ENCODE measurements at regions not wholly inside any gene's neighbourhood (a gene's known extent, or its start where the extent isn't known, plus 50 kb on each side); places are given as distances from the start of the nearest gene placed in this dataset.
"Not testable (repeated sequence)": the region's sequence is repeated elsewhere in the genome, so short reads cannot be mapped to it uniquely, and the experiment has no call there.

DNA sequence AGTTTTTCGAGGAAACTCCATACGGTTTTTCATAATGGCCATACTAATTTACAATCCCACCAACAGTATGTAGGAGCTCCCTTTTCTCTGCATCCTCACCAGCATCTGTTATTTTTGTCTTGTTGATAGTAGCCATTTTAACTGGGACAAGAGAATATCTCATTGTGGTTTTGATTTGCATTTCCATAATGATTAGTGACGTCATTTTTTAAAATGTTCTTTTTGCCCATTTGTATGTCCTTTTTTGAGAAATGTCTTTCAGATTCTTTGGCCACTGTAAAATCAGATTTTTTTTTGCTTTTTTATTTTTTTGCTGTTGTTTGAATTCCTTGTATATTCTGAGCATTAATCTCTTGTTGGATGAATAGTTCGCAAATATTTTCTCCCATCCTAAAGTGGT lies 243.9 kb downstream of the TRIML1 start:
- H3K4me1 Mint-ChIP-seq: peaks cover 6% of the 10 kb centered on the region
- H3K4me3 Mint-ChIP-seq: no peak overlapping the region
- H3K27ac Mint-ChIP-seq: no peak overlapping the region
- H3K36me3 Mint-ChIP-seq (ENCODE audit: low read depth): peaks cover 4% of the 10 kb centered on the region
- peaks cover 3% of the 10 kb centered on the region for H3K27me3 Mint-ChIP-seq (ENCODE audit: low read depth)
- peaks cover 16% of the 10 kb centered on the region for H3K9me3 Mint-ChIP-seq
- TF ChIP-seq, protein P1, sequence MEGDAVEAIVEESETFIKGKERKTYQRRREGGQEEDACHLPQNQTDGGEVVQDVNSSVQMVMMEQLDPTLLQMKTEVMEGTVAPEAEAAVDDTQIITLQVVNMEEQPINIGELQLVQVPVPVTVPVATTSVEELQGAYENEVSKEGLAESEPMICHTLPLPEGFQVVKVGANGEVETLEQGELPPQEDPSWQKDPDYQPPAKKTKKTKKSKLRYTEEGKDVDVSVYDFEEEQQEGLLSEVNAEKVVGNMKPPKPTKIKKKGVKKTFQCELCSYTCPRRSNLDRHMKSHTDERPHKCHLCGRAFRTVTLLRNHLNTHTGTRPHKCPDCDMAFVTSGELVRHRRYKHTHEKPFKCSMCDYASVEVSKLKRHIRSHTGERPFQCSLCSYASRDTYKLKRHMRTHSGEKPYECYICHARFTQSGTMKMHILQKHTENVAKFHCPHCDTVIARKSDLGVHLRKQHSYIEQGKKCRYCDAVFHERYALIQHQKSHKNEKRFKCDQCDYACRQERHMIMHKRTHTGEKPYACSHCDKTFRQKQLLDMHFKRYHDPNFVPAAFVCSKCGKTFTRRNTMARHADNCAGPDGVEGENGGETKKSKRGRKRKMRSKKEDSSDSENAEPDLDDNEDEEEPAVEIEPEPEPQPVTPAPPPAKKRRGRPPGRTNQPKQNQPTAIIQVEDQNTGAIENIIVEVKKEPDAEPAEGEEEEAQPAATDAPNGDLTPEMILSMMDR (IDR thresholded peaks at IDR 0.05; ENCODE audit: unreplicated experiment in 3 of 3): no peak

DNA sequence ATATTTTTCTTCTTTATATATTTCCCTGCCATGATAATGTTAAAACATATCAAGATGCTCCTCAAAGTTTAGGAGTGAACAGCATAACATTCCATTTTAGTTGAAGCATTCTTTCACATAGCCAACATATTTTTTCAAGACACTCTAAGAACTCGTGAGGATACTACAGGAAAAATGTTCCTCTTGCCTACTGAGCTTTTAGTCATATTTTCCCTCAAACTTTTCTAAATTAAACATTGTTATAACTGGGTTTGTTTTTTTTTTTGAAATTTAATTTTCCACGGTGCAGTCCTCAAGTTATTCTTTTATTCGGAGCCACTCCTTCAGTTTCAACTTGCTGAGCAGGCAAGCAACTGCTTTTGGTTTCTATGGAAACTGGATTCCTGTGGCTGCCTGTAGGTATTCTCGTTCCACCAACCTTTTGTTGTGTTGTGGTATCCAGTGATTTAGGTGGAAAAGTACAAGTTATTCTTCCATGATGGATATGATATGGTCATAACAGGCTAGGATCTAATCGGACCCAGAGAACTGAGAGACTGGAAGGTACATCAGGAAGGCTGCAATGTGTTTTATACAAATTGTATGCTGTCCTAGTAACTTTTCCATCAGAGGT lies 248.0 kb downstream of the TRIML1 start:
- no peaks in the 10 kb centered on the region for H3K27me3 Mint-ChIP-seq (ENCODE audit: low read depth)
- TF ChIP-seq, protein P1 (IDR thresholded peaks at IDR 0.05; ENCODE audit: unreplicated experiment in 3 of 3): no peak
- peaks cover 4% of the 10 kb centered on the region for H3K36me3 Mint-ChIP-seq (ENCODE audit: low read depth)
- peaks cover 18% of the 10 kb centered on the region for H3K9me3 Mint-ChIP-seq
- H3K27ac Mint-ChIP-seq: peak overlapping the region; percentile 39 to 96 (median 62)
- H3K4me1 Mint-ChIP-seq: peaks cover 6% of the 10 kb centered on the region
- peak overlapping the region in 2 of 3 experiments; percentile 13 to 50 for H3K4me3 Mint-ChIP-seq

DNA sequence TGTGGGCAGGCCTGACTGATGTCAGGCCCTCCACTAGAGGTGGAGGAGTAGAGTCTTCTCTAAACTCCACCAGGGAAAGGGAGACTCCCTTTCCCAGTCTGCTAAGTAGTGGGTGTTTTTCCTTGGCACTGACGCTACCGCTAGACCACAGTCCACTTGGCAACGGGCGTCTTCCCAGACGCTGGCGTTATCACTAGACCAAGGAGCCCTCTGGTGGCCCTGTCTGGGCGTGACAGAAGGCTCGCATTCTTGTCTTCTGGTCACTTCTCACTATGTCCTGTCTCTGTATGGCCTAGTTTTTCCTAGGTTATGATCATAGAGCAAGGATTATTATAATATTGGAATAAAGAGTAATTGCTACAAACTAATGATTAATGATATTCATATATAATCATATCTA lies 252.1 kb downstream of the TRIML1 start:
- H3K27me3 Mint-ChIP-seq (ENCODE audit: low read depth); H3K36me3 Mint-ChIP-seq (ENCODE audit: low read depth); H3K27ac Mint-ChIP-seq; H3K4me3 Mint-ChIP-seq; H3K4me1 Mint-ChIP-seq: not testable (repeated sequence)
- H3K9me3 Mint-ChIP-seq: peaks cover 14% of the 10 kb centered on the region

DNA sequence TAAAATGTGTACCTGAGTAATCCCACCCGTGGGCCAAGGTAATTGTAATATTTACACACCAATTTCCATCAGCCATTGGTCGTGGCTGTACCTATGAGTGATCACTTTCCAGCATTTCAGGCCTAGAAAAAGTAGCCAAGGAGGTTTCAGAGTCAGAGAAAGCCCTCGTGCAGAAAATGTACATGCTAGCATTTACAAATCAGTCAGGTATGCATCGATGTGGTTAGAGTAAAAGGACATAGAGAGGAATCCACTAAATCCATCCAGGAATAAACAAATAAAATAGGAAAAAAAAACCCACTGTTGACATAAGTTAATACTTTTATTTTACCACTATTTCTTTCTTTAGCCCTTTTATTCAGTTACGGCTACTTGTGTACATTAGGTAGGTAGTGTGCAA lies 256.8 kb downstream of the TRIML1 start:
- Mint-ChIP-seq H3K4me3 (no peak overlapping the region), H3K27me3 (ENCODE audit: low read depth) (peaks cover 4% of the 10 kb centered on the region), H3K4me1 (no peaks in the 10 kb centered on the region), H3K36me3 (ENCODE audit: low read depth) (no peaks in the 10 kb centered on the region), H3K27ac (no peak overlapping the region), H3K9me3 (peaks cover 4% of the 10 kb centered on the region)
- TF ChIP-seq, protein P1 (IDR thresholded peaks at IDR 0.05; ENCODE audit: unreplicated experiment in 3 of 3): no peak

DNA sequence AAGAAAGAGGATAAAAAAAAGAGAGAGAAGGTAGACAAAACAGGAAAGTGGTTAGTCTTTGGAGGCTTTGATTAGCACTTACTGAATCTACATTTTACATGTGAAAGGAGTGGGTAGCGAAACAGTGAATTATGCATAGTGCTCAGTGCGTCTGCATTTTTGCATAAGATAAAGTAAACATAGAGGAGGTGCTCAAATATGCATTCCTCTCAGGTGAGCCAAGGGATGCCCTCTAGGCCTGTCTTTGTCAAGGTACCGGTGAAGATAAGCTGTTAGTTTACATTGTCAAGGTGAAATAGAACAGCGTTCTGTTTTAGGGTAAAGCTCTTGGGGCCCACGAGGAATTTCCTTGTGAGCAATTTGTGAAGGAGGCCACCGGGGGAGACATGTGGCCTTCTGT lies 260.6 kb downstream of the TRIML1 start:
- no peaks in the 10 kb centered on the region for H3K36me3 Mint-ChIP-seq (ENCODE audit: low read depth)
- peaks cover 4% of the 10 kb centered on the region for H3K27me3 Mint-ChIP-seq (ENCODE audit: low read depth)
- TF ChIP-seq, protein P1 (IDR thresholded peaks at IDR 0.05; ENCODE audit: unreplicated experiment in 3 of 3): no peak
- no peaks in the 10 kb centered on the region for H3K9me3 Mint-ChIP-seq
- H3K4me1 Mint-ChIP-seq: no peaks in the 10 kb centered on the region
- H3K27ac Mint-ChIP-seq: no peak overlapping the region
- no peak overlapping the region for H3K4me3 Mint-ChIP-seq

DNA sequence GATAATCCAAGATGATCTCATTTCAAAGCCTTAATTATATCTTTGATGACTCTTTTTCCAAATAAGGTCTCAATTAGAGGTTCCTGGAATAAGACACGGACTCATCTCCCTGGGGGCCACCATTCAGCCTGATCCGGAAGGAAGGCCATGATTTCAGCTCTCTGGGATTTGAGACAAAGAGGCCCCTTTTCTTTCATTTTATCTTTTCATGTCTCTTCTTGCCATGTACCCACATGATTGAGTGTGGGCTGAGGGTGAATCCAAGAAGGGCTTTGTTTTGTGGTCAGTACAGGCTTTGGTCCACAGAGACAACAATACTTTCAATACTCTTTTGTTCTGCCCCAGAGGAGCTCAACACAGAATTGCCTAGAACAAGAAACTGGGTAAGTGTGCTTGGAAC lies 261.2 kb downstream of the TRIML1 start:
- TF ChIP-seq, protein P1 (IDR thresholded peaks at IDR 0.05; ENCODE audit: unreplicated experiment in 3 of 3): no peak
- H3K27me3 Mint-ChIP-seq (ENCODE audit: low read depth): peaks cover 4% of the 10 kb centered on the region
- H3K36me3 Mint-ChIP-seq (ENCODE audit: low read depth): no peaks in the 10 kb centered on the region
- H3K9me3 Mint-ChIP-seq: no peaks in the 10 kb centered on the region
- H3K4me3 Mint-ChIP-seq: no peak overlapping the region
- H3K27ac Mint-ChIP-seq: no peak overlapping the region
- H3K4me1 Mint-ChIP-seq: no peaks in the 10 kb centered on the region

All from nephron (organoid).